ENCODE measurements at regions not wholly inside any gene's neighbourhood (a gene's known extent, or its start where the extent isn't known, plus 50 kb on each side); places are given as distances from the start of the nearest gene placed in this dataset.

DNA sequence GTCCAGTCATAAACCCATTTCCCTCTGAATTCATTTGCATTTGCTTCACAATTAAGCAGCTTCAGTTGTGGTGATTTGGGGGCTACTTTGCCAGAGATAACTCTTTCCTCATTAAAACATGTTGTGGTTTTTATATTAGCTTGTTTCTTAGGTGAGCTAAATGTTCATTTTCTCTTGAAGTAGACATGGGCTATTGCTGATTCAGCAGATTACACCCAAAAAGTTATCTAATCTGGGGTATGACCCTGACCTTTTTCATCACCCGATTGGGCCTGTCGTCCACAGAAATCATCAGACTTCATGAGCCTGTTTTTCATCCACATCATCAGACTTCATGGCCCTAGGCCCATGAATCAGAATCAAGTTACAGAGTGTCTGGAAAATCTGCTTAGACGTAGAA is 97.5 kb upstream of the KLHL25 start:
- Histone ChIP-seq H3K36me3 (ENCODE audit: control insufficient read depth, low read length) (no peaks in the 10 kb centered on the region), H3K27me3 (ENCODE audit: control insufficient read depth, low read length) (peaks cover 9% of the 10 kb centered on the region), H3K79me2 (ENCODE audit: control insufficient read depth, low read length) (no peaks in the 10 kb centered on the region), H3K4me2 (ENCODE audit: low read length) (no peak overlapping the region), H3K4me3 (ENCODE audit: low read length) (no peak overlapping the region), H3F3A (ENCODE audit: control insufficient read depth, insufficient read depth) (no peaks in the 10 kb centered on the region), H3K9me3 (ENCODE audit: control insufficient read depth, insufficient read depth, low read length) (no peaks in the 10 kb centered on the region), H3K27ac (ENCODE audit: low read depth, low read length) (no peak overlapping the region), H3K4me1 (ENCODE audit: control insufficient read depth, low read length) (no peaks in the 10 kb centered on the region), H4K20me1 (ENCODE audit: control insufficient read depth, insufficient read depth, low read depth, low read length) (no peaks in the 10 kb centered on the region), H3K9me2 (replicated peaks; ENCODE audit: control insufficient read depth, low read length) (no peaks in the 10 kb centered on the region)
- no peak for TF ChIP-seq EZH2phosphoT487 (IDR thresholded peaks at IDR 0.05; ENCODE audit: borderline replicate concordance, low read length)
- TF ChIP-seq, protein P1, sequence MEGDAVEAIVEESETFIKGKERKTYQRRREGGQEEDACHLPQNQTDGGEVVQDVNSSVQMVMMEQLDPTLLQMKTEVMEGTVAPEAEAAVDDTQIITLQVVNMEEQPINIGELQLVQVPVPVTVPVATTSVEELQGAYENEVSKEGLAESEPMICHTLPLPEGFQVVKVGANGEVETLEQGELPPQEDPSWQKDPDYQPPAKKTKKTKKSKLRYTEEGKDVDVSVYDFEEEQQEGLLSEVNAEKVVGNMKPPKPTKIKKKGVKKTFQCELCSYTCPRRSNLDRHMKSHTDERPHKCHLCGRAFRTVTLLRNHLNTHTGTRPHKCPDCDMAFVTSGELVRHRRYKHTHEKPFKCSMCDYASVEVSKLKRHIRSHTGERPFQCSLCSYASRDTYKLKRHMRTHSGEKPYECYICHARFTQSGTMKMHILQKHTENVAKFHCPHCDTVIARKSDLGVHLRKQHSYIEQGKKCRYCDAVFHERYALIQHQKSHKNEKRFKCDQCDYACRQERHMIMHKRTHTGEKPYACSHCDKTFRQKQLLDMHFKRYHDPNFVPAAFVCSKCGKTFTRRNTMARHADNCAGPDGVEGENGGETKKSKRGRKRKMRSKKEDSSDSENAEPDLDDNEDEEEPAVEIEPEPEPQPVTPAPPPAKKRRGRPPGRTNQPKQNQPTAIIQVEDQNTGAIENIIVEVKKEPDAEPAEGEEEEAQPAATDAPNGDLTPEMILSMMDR (IDR thresholded peaks at IDR 0.05; ENCODE audit: low read depth, low read length, poor library complexity, severe bottlenecking) = no peak

DNA sequence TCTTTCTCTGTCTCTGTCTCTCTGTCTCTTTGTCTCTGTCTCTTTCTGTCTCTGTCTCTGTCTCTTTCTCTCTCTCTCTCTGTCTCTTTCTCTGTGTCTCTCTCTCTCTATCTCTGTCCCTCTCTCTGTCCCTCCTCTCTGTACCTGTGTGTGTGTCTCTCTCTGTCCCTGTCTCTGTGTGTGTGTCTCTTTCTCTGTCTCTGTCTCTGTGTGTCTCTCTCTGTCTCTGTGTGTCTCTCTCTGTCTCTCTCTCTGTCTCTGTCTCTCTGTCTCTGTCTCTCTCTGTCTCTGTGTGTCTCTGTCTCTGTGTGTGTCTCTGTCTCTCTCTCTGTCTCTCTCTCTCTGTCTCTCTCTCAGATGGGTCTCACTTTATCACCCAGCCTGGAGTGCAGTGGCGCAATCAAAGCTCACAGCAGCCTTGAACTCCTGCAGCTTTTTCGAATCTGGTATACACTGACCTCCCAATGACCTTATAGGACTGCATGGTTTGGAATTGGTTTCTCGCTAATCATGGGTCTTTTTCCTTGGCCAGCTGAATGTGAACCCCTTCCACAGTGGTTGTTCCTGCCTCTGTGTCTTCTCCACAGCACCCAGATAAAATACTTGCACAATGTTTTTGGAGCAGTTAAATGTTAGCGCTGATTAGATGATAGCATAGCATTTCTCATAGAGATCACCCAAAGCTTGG is 102.6 kb upstream of the KLHL25 start:
- Histone ChIP-seq H3K4me2 (ENCODE audit: low read length) (no peak overlapping the region), H3K4me1 (ENCODE audit: control insufficient read depth, low read length) (no peaks in the 10 kb centered on the region), H3K36me3 (ENCODE audit: control insufficient read depth, low read length) (no peaks in the 10 kb centered on the region), H3K9me3 (ENCODE audit: control insufficient read depth, insufficient read depth, low read length) (no peaks in the 10 kb centered on the region), H3F3A (ENCODE audit: control insufficient read depth, insufficient read depth) (no peaks in the 10 kb centered on the region), H4K20me1 (ENCODE audit: control insufficient read depth, insufficient read depth, low read depth, low read length) (no peaks in the 10 kb centered on the region), H3K9me2 (replicated peaks; ENCODE audit: control insufficient read depth, low read length) (no peaks in the 10 kb centered on the region), H3K4me3 (ENCODE audit: low read length) (no peak overlapping the region), H3K27ac (ENCODE audit: low read depth, low read length) (no peak overlapping the region), H3K27me3 (ENCODE audit: control insufficient read depth, low read length) (peaks cover 3% of the 10 kb centered on the region; the same call in 1 of the 2 replicates), H3K79me2 (ENCODE audit: control insufficient read depth, low read length) (no peaks in the 10 kb centered on the region)
- no peak for TF ChIP-seq EZH2phosphoT487 (IDR thresholded peaks at IDR 0.05; ENCODE audit: borderline replicate concordance, low read length)
- TF ChIP-seq, protein P1 (IDR thresholded peaks at IDR 0.05; ENCODE audit: low read depth, low read length, poor library complexity, severe bottlenecking) = no peak

DNA sequence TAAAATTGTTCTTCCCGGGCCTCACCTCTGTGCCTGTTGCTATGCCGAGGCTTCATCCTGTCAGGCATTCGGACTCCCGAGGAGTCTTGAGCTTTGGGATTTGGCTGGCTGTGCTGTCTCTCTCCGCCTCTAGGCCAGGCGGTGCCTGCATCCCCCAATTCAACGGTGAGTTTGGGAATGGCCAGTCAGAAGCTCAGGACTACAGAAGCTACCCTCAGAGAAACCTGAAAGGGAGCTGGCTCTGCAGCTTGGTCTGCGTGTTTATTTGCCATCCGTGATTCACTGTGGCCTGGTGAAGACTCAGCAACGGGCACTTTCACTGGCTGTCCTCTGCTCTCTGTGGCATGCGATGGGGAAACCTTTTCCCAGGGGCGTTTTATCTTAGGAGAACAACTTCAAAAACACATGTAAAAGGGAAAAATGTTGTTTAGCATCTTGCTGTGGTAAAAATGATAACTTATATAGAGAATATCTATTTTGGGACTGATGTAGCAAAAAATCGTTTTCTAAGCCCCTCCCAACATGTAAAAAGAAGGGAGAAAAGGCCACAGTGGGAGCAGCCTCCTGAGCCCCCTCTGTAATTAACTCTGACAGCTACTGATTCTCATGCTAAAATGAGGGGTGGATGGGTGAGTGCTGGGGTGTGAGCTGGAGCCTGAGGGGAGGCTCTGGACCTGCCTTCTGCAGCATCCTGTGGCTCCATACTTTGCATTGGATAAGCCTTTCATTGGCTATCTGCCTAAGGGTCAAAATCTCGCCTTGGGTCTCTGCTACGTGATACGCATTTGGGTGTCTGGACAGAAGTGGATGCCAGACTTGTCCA is 103.4 kb upstream of the KLHL25 start:
- Histone ChIP-seq H3K4me3 (ENCODE audit: low read length) (no peak overlapping the region), H3K27ac (ENCODE audit: low read depth, low read length) (no peak overlapping the region), H3F3A (ENCODE audit: control insufficient read depth, insufficient read depth) (no peaks in the 10 kb centered on the region), H3K9me2 (replicated peaks; ENCODE audit: control insufficient read depth, low read length) (no peaks in the 10 kb centered on the region), H4K20me1 (ENCODE audit: control insufficient read depth, insufficient read depth, low read depth, low read length) (no peaks in the 10 kb centered on the region), H3K36me3 (ENCODE audit: control insufficient read depth, low read length) (no peaks in the 10 kb centered on the region), H3K79me2 (ENCODE audit: control insufficient read depth, low read length) (no peaks in the 10 kb centered on the region), H3K27me3 (ENCODE audit: control insufficient read depth, low read length) (no peaks in the 10 kb centered on the region), H3K9me3 (ENCODE audit: control insufficient read depth, insufficient read depth, low read length) (no peaks in the 10 kb centered on the region), H3K4me1 (ENCODE audit: control insufficient read depth, low read length) (no peaks in the 10 kb centered on the region), H3K4me2 (ENCODE audit: low read length) (no peak overlapping the region)
- TF ChIP-seq, protein P1 (IDR thresholded peaks at IDR 0.05; ENCODE audit: low read depth, low read length, poor library complexity, severe bottlenecking) = no peak
- no peak for TF ChIP-seq EZH2phosphoT487 (IDR thresholded peaks at IDR 0.05; ENCODE audit: borderline replicate concordance, low read length)
